GM12865 (cell line): ENCODE measurements at regions not wholly inside any gene's neighbourhood (a gene's known extent, or its start where the extent isn't known, plus 50 kb on each side); places are given as distances from the start of the nearest gene placed in this dataset.

Experiments
- DNase-seq: peaks from one replicate; pipeline ENCODE4 v3.0.0; 2010; ENCODE audit warnings: low read depth
- H3K4me3 ChIP-seq: 2 replicates; pipeline ENCODE4 v1.5.1; 2011; ENCODE audit warnings: mild to moderate bottlenecking, low read depth, low read length, control low read depth
- CTCF ChIP-seq: IDR thresholded peaks from 2 replicates; pipeline ENCODE4 v1.5.1; 2011; ENCODE audit warnings: low read length, control low read depth, low read depth, inconsistent platforms; ENCODE audit not compliant: insufficient read depth; ENCODE audit errors: missing control alignments

GRCh38 chr3:25153561-25153960 lies 274.5 kb upstream of the RARB start:
- no peak for TF ChIP-seq CTCF
- no peak for DNase-seq
- H3K4me3 ChIP-seq, result no peak overlapping the region

- H3K4me3 ChIP-seq, result no peak overlapping the region
- DNase-seq, result no peak
- TF ChIP-seq CTCF, result no peak
Measured at GRCh38 chr3:25155652-25156471, 272.2 kb upstream of the RARB start.

GRCh38 chr3:25156626-25157025 lies 271.4 kb upstream of the RARB start:
- no peak for TF ChIP-seq CTCF
- no peak for DNase-seq
- no peak overlapping the region for H3K4me3 ChIP-seq

GRCh38 chr3:25165306-25165705 lies 262.8 kb upstream of the RARB start:
- TF ChIP-seq CTCF, result no peak
- H3K4me3 ChIP-seq, result no peak overlapping the region
- no peak for DNase-seq

- TF ChIP-seq CTCF, result no peak
- no peak for DNase-seq
- no peak overlapping the region for H3K4me3 ChIP-seq
Measured at GRCh38 chr3:25166016-25166415, 262.0 kb upstream of the RARB start.

- no peak for DNase-seq
- no peak for TF ChIP-seq CTCF
- no peak overlapping the region for H3K4me3 ChIP-seq
Measured at GRCh38 chr3:25169151-25169550, 258.9 kb upstream of the RARB start.

- H3K4me3 ChIP-seq, result no peak overlapping the region
- DNase-seq, result no peak
- no peak for TF ChIP-seq CTCF
Measured at GRCh38 chr3:25170021-25170420, 258.0 kb upstream of the RARB start.
